ENCODE measurements at regions not wholly inside any gene's neighbourhood (a gene's known extent, or its start where the extent isn't known, plus 50 kb on each side); places are given as distances from the start of the nearest gene placed in this dataset.
"Not testable (repeated sequence)": the region's sequence is repeated elsewhere in the genome, so short reads cannot be mapped to it uniquely, and the experiment has no call there.

GRCh38 chr7:9603291-9603690 is 1169.9 kb downstream of the NXPH1 start:
- H3K4me3 ChIP-seq = no peak overlapping the region
- TF ChIP-seq CTCF (IDR thresholded peaks at IDR 0.05) = no peak
- no peaks in the 10 kb centered on the region for H3K4me1 ChIP-seq
- ATAC-seq (no peak), DNase-seq (peak in 2 of 4 donors; percentile 12 to 19)
- no peaks in the 10 kb centered on the region for H3K36me3 ChIP-seq
- H3K27me3 ChIP-seq = no peaks in the 10 kb centered on the region
- no peak overlapping the region for H3K27ac ChIP-seq
- intact Hi-C loops (cut with DNase I) = no loop called here
- no peaks in the 10 kb centered on the region for H3K9me3 ChIP-seq

- intact Hi-C loops (cut with DNase I) = no loop called here
- Histone ChIP-seq H3K4me3 (no peak overlapping the region), H3K27ac (no peak overlapping the region), H3K27me3 (no peaks in the 10 kb centered on the region), H3K9me3 (no peaks in the 10 kb centered on the region), H3K4me1 (no peaks in the 10 kb centered on the region), H3K36me3 (no peaks in the 10 kb centered on the region)
- ATAC-seq (no peak), DNase-seq (no peak)
- TF ChIP-seq CTCF (IDR thresholded peaks at IDR 0.05) = no peak
These were observed 1175.2 kb downstream of the NXPH1 start for GRCh38 chr7:9608560-9608959.

DNA sequence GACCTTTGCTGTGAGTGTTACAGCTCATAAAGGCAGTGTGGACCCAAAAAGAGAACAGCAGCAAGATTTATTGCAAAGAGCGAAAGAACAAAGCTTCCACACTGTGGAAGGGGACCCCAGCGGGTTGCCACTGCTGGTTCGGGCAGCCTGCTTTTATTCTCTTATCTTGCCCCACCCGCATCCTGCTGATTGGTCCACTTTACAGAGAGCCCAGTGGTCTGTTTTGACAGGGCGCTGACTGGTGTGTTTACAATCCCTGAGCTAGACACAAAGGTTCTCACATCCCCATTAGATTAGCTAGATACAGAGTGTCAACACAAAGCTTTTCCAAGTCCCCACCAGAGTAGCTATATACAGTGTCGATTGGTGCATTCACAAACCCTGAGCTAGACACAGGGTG is 1187.5 kb downstream of the NXPH1 start:
- DNase-seq = peak in 1 of 4 donors; percentile 4
- ATAC-seq; H3K4me1 ChIP-seq; H3K4me3 ChIP-seq; H3K27ac ChIP-seq; H3K36me3 ChIP-seq; H3K27me3 ChIP-seq; intact Hi-C loops (cut with DNase I): not testable (repeated sequence)
- H3K9me3 ChIP-seq = peaks cover 0 to 31% of the 10 kb centered on the region in 2 donors

DNA sequence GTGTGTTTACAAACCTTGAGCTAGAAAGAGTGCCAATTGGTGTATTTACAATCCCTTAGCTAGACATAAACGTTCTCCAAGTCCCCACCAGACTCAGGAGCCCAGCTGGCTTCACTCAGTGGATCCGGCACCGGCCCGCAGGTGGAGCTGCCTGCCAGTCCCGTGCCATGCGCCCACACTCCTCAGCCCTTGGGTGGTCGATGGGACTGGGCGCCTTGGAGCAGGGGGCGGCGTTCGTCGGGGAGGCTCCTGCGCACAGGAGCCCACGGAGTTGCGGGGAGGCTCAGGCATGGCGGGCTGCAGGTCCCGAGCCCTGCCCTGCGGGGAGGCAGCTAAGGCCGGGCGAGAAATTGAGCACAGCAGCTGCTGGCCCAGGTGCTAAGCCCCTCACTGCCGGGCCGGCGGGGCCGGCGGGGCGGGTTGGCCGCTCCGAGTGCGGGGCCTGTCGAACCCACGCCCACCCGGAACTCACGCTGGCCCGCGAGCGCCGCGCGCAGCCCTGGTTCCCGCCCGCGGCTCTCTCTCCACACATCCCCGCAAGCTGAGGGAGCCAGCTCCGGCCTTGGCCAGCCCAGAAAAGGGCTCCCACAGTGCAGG is 1188.0 kb downstream of the NXPH1 start:
- H3K4me3 ChIP-seq; H3K36me3 ChIP-seq; ATAC-seq; intact Hi-C loops (cut with DNase I); H3K4me1 ChIP-seq; H3K27ac ChIP-seq; H3K27me3 ChIP-seq: not testable (repeated sequence)
- peaks cover 0 to 29% of the 10 kb centered on the region in 2 donors for H3K9me3 ChIP-seq
- DNase-seq = peak in 1 of 4 donors; percentile 58

- H3K27me3 ChIP-seq = no peaks in the 10 kb centered on the region
- no peaks in the 10 kb centered on the region for H3K36me3 ChIP-seq
- intact Hi-C loops (cut with DNase I) = no loop called here
- ATAC-seq = no peak
- H3K4me1 ChIP-seq = no peaks in the 10 kb centered on the region
- H3K4me3 ChIP-seq = no peak overlapping the region
- H3K9me3 ChIP-seq = peaks cover 0 to 24% of the 10 kb centered on the region in 2 donors
- no peak overlapping the region for H3K27ac ChIP-seq
- DNase-seq = no peak
- TF ChIP-seq CTCF (IDR thresholded peaks at IDR 0.05) = no peak
These were observed 1188.5 kb downstream of the NXPH1 start for GRCh38 chr7:9621927-9622326.

GRCh38 chr7:9625953-9626352 is 1192.5 kb downstream of the NXPH1 start:
- no peak for DNase-seq
- no peaks in the 10 kb centered on the region for H3K36me3 ChIP-seq
- TF ChIP-seq CTCF (IDR thresholded peaks at IDR 0.05) = no peak
- H3K4me3 ChIP-seq = no peak overlapping the region
- intact Hi-C loops (cut with DNase I) = no loop called here
- no peak overlapping the region for H3K27ac ChIP-seq
- no peaks in the 10 kb centered on the region for H3K27me3 ChIP-seq
- no peaks in the 10 kb centered on the region for H3K4me1 ChIP-seq
- H3K9me3 ChIP-seq = peaks cover 0 to 19% of the 10 kb centered on the region in 2 donors
- ATAC-seq = no peak

Data from left lung (tissue), 4 donors.